ENCODE measurements at regions not wholly inside any gene's neighbourhood (a gene's known extent, or its start where the extent isn't known, plus 50 kb on each side); places are given as distances from the start of the nearest gene placed in this dataset.

DNA sequence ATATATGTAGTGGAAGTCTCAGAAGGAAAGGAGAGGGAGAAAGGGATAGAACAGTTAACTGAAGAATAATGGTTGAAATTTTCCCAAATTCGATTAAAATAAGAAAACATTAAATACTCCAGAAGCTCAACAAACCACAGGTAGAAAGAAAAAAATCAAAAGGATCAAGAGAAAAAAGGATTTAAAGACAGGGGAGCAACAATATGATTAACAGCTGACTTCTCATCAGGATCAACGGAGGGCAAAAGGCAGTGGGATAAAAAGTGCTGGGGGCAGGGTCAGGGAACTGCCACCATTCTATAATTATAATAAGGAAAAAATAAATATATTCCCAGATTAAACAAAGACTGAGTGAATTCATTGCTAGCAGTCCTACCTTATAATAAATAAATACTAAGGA, 55.3 kb downstream of the CDKN2C start:
- WGBS, 2 experiments (ENCODE audit: extremely low coverage in 2 of 2, insufficient read length in 1 of 2): no CpG with 5 or more reads among the region's 2 CpGs

More for the DNA sequence above, 55.3 kb downstream of the CDKN2C start:
- Histone ChIP-seq H3K79me1 (ENCODE audit: low read depth in 1 of 2, low read length in 2 of 2) (no peaks in the 10 kb centered on the region), H3K36me3 (ENCODE audit: control insufficient read depth, insufficient read depth, low read length) (no peaks in the 10 kb centered on the region), H3K4me3 (ENCODE audit: insufficient read depth, low read depth, low read length) (no peak overlapping the region), H2BK120ac (ENCODE audit: low read depth, low read length) (no peak overlapping the region), H3K14ac (replicated peaks; ENCODE audit: low read depth, low read length) (no peak overlapping the region), H4K8ac (ENCODE audit: low read depth in 2 of 2, low read length in 2 of 2) (no peak overlapping the region), H3K9me1 (ENCODE audit: insufficient read depth, low read length) (no peaks in the 10 kb centered on the region), H2AK9ac (replicated peaks; ENCODE audit: low read depth, low read length, poor library complexity) (no peak overlapping the region), H2BK15ac (ENCODE audit: low read depth, low read length) (no peak overlapping the region), H3K27me3 (ENCODE audit: control insufficient read depth, insufficient read depth, low read length) (no peaks in the 10 kb centered on the region), H2BK20ac (ENCODE audit: low read depth, low read length) (no peak overlapping the region), H4K5ac (ENCODE audit: low read depth, low read length) (no peak overlapping the region), H3K4me1 (ENCODE audit: control insufficient read depth, insufficient read depth, low read length) (no peaks in the 10 kb centered on the region), H2AK5ac (ENCODE audit: low read depth, low read length) (no peak overlapping the region), H3K18ac (ENCODE audit: low read depth, low read length) (no peak overlapping the region), H2BK5ac (ENCODE audit: low read depth, low read length, poor library complexity, severe bottlenecking) (no peak overlapping the region), H3K4me2 (ENCODE audit: low read depth, low read length) (no peak overlapping the region), H3K9ac (ENCODE audit: low read depth, low read length) (no peak overlapping the region), H3K27ac (ENCODE audit: insufficient read depth, low read length) (no peak overlapping the region), H3K9me3 (ENCODE audit: control insufficient read depth, insufficient read depth, low read length) (no peaks in the 10 kb centered on the region), H2AFZ (replicated peaks; ENCODE audit: low read length, poor library complexity) (no peak overlapping the region), H3K23ac (ENCODE audit: low read depth, low read length) (no peak overlapping the region), H4K91ac (ENCODE audit: insufficient read depth, low read depth, low read length) (no peak overlapping the region), H4K20me1 (ENCODE audit: insufficient read depth, low read length) (no peaks in the 10 kb centered on the region), H3K4ac (ENCODE audit: low read depth, low read length) (no peak overlapping the region), H3K56ac (ENCODE audit: extremely low read depth, insufficient read depth, low read length) (no peak overlapping the region)
- intact Hi-C loops (cut with micrococcal nuclease) (no loop called here), in situ Hi-C loops (cut with MboI; ENCODE audit: low sequenced_read_pairs) (no loop called here), dilution Hi-C loops (cut with HindIII; ENCODE audit: low sequenced_read_pairs, unreplicated experiment) (no loop called here)
- ATAC-seq (ENCODE audit: low read depth) (no peak), DNase-seq (no peak)
- ChIA-PET CTCF (no interaction called here), POLR2A (ENCODE audit: unreplicated experiment) (no interaction called here)
- no peak for TF ChIP-seq FOS (IDR thresholded peaks at IDR 0.05; ENCODE audit: low read depth, low read length)
- no peak for TF ChIP-seq CTCF (conservative IDR thresholded peaks at IDR 0.05; ENCODE audit: low read depth, low read length)
- no peak for TF ChIP-seq CEBPB (IDR thresholded peaks at IDR 0.05; ENCODE audit: low read depth, low read length)
- TF ChIP-seq POLR2A (IDR thresholded peaks at IDR 0.05; ENCODE audit: low read depth, low read length): no peak
- TF ChIP-seq, protein P1, sequence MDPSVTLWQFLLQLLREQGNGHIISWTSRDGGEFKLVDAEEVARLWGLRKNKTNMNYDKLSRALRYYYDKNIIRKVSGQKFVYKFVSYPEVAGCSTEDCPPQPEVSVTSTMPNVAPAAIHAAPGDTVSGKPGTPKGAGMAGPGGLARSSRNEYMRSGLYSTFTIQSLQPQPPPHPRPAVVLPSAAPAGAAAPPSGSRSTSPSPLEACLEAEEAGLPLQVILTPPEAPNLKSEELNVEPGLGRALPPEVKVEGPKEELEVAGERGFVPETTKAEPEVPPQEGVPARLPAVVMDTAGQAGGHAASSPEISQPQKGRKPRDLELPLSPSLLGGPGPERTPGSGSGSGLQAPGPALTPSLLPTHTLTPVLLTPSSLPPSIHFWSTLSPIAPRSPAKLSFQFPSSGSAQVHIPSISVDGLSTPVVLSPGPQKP (IDR thresholded peaks at IDR 0.05; ENCODE audit: borderline replicate concordance, low read depth, low read length): no peak
- no peak for TF ChIP-seq BHLHE40 (IDR thresholded peaks at IDR 0.05; ENCODE audit: low read depth, low read length)
- no peak for TF ChIP-seq RCOR1 (IDR thresholded peaks at IDR 0.05; ENCODE audit: insufficient replicate concordance, low read length)
- no peak for TF ChIP-seq MAZ (IDR thresholded peaks at IDR 0.05; ENCODE audit: borderline replicate concordance, low read depth, low read length)
- no peak for TF ChIP-seq RAD21 (IDR thresholded peaks at IDR 0.05; ENCODE audit: low read length)
- TF ChIP-seq MXI1 (IDR thresholded peaks at IDR 0.05; ENCODE audit: borderline replicate concordance, low read depth, low read length): no peak
- no peak for TF ChIP-seq CHD1 (IDR thresholded peaks at IDR 0.05; ENCODE audit: low read depth, low read length)
- TF ChIP-seq MAFK (IDR thresholded peaks at IDR 0.05; ENCODE audit: low read depth, low read length): no peak
- no peak for TF ChIP-seq USF2 (IDR thresholded peaks at IDR 0.05; ENCODE audit: low read depth, low read length)
- no peak for TF ChIP-seq RFX5 (IDR thresholded peaks at IDR 0.05; ENCODE audit: low read depth, low read length)
- no peak for TF ChIP-seq NFE2L2 (IDR thresholded peaks at IDR 0.05; ENCODE audit: low read depth, low read length)
- TF ChIP-seq SMC3 (IDR thresholded peaks at IDR 0.05; ENCODE audit: low read depth, low read length): no peak
- no TSS peak for BruUV-seq (replicated peaks)

Data from IMR-90 (cell line).